ENCODE measurements at regions not wholly inside any gene's neighbourhood (a gene's known extent, or its start where the extent isn't known, plus 50 kb on each side); places are given as distances from the start of the nearest gene placed in this dataset.
A peak's percentile ranks its signal among the peaks of the same experiment; 100 is the strongest.

DNA sequence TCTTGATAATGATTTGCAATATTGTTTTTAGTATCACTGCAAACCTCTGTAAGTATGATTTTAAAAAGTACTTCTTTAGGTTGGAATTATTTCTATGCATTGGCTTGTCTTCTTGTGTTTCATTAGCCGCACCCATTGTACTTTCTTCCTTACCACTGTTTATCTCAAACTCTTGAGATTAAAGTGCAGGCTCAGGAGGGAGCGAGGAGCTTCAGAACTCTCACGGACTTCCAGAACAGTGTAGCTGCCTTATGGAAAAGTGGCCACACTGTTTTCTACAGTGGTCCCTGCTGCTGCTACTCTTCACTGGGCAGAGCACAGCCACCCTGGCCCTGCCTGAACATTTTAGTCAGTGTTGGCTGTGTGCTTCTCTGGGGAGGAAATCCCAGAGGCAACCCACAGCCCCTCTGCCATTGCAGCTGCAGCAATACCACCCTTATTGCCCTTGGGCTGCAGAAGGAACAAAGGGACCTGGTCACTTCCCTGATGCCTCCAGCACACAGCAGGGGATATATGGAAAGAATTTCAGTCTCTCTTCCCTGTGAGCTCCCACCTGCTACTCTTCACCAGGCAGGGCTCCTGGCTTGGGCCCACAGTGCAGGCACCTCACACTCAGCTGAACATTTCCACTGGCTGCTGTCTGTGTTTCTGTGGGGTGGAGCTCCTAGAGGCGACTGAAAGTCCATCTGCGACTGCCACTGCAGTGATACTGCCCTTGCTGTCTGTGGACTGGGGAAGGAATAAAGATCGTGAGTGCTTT is 91.7 kb upstream of the MAP3K4 start:
- no peak for DNase-seq

DNA sequence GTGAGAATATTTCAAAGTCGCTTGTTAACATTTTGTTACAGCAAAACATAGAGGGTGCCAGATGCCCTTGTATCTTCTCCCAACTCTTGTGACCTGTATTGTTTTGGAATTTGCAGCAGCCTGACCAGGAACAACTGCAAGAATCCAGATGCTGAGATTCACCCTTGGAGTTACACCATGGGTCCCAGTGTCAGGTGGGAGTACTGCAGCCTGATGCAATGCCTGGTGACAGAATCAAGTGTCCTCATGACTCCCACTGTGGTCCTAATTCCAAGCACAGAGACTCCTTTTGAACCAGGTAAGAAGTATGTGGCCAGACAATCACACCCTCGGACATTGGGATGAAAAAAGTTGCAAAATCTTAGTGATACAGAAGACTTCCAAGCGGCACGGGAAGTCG is 79.6 kb upstream of the MAP3K4 start:
- DNase-seq = no peak

DNA sequence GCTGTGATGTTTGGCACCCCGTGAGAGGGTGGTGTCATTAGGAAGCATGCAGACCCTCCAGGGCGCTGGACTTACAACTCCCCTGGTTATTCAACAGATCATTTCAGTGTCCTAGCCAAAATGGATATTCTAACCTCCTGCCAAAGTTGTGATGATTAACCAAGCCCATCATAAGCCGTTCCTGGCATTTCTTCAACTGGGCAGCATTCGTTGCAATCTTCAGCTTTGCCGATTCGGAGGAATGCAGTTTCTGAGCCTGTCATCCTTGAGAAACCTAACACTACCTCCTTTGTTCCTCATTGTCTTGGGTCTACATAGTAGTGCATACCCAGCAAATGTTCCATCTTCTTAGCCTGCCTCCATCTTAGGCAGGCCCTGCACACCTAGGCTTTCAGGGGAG is 79.2 kb upstream of the MAP3K4 start:
- no peak for DNase-seq

DNA sequence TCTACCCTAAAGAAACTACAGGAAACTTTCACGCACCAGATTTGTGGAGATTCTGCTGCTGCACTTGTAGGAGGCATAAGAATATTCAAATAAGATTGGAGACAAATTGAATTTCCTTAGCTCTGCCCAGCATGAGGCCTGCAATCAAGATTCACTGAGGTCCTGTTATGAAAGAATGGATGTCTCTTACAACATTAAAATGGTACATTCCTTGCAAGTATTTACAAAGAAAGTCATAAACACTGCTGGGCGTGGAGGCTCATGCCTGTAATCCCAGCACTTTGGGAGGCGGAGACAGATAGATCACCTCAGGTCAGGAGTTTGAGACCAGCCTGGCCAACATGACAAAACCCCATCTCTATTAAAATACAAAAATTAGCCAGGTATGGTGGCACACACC is 74.0 kb upstream of the MAP3K4 start:
- DNase-seq = no peak

DNA sequence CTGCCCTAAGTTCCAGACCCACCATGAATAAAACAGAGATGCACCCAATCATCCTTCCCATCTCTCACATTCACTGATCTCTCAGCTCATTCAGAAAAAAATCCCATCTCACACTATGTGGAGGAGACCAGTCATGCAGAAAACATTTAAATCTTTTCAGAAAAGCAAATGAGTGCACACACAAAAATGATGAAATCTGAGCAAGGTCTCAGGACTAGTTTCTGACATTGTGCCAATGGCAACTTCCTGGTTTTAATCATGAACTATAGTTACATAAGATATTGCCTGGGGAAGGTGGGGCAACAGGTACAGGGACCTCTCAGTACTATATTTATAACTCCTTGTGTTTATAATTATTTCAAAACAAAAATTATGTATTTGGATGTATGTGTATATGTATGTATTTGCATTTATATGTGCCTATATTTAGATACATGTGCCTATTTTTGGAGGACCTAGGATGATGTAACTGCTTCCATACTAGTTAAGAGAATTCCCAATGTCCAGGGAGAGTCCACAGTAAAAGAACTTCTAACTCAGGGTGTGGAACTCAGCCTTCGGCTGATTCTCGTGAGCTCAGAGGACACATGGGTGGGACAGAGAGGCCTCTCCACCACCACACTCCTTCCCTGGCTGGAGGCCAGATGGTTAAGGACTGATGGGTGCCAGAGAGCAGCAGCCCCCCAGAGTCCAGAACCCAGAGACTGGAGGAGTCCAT is 71.7 kb upstream of the MAP3K4 start:
- DNase-seq = no peak

DNA sequence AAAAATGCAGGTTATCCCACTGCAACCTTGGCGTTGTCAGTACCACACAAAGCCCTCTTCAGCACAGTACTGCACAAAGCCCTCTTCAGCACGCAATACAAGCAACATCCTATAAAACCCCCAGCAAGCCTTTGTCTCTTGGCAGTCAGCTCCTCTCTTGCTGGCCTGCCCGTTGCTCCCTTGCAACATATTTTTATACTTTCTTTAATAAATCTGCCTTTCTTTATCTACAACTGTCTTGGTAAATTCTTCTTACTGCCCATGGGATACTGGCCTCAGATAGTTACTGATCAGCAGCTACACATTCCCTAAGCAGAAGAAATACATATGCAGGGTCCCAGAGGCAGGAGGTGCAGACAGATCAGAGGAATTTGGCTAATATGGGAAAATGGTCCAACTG is 70.5 kb upstream of the MAP3K4 start:
- no peak for DNase-seq

DNA sequence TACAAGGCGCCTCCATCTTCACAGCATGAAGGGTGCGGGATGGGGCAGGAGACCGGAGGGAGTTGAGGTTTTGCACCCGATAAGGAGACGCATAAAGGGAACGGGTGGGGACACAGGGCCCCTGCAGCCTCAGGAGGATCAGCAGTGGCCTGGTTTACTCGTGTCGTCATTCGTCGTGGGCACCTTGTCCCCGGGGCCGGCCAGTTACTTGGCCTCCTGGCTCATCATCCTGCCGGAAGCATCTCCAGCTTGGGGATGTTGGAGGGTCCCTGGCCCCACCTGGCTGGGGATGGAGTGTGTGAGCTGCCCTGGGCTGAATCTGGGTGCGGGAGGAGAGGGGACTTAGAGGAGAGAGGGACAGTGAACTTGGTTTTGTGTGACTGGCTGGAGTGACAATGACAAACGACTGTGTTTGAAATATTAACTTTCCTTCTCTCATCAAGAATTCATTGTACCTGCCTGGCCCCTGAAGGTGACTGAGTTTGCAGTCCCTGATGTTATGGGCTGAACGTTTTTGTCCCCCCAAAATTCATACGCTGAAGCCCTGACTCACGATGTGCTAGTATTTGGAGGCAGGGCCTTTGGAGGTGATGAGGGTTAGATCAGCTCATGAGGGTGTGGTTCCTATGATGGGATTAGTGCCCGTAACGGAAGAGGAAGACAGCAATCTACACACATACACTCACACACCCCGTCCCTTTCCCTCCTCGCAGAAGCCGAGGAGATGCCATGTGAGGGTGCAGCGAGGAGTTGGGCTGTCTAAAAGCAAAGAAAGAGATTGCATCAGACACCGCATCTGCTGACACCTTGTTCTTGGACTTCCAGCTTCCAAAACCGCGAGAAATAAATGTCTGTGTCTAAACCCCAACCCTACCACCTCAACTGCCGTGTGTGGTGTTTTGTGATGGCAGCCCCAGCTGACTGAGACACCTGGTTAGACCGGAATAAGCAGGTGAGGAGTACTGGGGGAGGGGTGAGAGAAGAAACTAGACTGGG is 65.0 kb upstream of the MAP3K4 start:
- no peak for DNase-seq

DNA sequence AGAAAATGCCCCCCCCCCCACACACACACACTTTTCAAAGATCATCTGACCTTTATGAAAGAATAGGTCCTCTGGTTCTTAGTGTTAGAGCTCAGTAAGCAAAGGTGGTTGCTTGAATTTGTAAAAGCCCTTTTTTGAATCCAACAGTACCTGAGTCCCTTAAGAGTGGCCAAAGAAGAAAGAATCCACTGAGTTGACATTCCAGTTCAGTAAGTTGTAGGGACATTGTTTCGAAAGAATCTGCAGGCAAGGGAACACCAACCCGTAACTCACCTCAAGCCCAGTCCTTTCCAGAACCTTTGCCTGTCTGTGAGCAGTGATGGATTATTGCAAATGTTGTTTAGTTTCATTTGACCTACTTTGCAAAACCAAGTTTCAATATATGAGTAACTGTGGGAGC is 64.2 kb upstream of the MAP3K4 start:
- DNase-seq = no peak

DNA sequence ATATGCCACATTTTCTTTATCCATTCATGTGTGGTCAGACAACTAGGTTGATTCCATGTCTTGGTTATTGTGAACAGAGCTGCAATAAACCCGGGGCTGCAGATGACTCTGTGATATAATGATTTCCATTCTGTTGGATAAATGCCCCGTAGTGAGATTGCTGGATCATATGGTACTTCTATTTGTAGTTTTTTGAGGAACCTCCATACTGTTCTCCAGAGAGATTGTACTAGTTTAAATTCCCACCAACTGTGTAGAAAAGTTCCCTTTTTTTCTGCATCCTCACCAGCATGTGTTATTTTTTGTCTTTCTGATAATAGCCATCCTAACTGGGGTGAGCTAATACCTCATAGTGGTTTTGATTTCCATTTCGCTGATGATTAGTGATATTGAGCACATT is 62.2 kb upstream of the MAP3K4 start:
- no peak for DNase-seq

DNA sequence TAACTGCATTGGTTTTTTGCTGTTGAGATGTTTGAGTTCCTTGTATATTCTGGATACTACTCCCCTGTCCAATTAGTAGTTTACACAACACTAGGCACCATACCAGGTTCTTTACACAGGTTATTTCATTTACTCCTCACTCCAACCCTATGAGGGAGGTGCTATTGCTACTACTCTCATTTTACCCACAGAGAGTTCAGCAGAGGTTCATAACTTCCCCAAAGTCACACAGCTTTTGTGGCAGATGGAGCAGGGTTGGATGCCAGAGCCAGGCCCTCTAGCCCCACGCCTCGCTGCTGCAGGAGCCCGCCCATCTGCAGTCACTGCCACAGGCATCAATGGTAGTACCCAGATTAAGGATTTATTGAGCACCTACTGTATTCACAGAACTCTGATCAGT is 61.7 kb upstream of the MAP3K4 start:
- DNase-seq = no peak

DNA sequence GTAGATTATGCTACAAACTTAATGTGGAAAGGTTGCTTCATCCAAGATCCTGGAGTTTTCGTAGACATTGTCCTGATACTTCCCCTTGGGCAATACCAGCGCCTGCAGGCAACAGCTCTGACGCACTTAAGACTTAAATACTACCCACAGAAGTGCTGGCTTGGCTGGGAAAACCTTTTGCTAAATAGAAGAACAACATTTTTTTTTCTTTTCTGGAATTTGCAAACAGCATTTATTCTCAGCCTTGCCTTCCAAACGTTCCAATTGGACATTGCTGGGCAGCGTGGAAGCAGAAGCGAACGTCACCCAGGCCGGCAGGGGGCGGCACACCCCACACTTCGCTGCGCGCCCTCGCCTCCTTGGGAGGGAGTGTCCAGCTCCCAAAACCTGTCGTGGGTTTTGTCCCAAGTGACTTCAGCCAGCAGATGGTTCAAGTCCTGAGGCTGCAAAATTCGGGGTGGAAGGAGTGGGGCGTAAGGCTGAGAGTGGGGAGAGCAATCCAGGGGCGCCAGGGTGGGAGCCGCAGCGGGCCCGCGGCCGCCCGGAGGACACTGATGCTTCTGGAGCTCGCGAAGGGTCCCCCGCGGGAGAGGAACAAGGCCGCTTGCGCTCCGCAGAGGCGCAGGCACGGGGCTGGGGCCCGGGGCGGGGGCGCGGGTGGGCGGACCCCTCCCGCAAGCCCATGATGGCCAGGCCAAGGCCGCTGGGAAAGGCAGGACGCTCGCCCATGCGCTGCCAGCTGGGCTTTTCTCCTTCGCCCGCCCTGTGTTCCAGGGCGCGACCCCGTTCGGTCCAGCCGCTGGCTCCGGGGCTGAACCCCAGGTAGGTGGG is 60.8 kb upstream of the MAP3K4 start:
- DNase-seq = peak; percentile 5

DNA sequence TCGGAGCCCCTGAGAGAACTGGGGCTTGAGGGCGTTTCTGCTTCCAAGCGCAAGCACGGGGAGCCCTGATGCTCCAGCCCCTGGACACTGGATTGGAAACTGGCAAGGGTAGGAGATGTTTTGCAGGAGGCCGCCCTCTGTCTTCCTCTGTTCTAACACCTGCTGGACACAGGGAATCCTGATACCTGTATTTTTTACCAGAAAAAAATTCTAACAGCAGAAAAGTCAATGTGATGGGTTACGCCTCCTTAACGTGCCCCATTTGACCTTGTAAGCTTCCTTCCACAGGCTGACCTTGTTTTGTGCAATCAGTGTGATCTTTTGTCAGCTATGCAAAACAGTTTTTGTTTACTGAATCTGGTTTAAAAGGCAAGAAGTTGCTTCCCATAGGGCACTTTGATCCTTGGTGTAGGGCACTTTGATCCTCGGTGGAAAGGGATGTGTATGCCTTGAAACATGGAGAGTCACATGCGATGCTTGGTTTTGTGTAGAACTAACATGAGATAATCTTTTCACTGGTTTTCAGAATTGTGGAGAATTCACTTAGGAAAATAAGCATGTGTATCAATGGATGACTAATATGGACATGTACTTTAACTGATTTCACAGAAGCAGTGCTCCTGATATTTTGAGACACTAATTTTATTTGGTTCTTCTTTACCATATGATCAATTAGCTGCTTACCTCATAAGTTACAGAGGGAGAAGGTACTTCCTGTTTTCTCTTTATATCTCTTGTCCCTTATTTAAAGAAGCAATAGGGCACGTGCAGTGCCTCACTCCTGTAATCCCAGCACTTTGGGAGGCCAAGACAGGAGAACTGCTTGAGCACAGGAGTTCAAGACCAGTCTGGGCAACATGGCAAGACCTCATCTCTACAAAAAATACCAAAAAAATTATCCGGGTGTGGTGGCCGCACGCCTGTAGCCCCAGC is 59.9 kb upstream of the MAP3K4 start:
- DNase-seq = no peak

DNA sequence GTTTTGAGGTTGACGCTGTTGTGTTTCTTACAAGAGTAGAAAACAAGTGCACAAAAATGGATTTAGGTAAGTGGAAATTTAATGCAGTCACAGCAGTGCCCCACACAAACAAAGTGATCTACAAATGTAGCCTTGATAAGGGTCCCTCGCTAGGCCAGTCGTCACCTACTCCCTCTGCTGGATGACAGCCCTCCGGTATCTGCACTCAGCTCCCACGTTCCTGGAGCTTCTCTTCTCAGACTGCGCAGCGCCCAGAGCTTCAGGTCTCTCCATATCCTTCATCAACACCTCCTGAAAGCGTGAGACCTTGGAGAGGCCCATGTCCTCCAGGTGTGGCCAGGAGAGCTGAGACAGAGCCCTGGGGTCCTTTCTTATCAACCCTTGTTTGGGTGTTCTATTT is 58.3 kb upstream of the MAP3K4 start:
- DNase-seq = no peak

DNA sequence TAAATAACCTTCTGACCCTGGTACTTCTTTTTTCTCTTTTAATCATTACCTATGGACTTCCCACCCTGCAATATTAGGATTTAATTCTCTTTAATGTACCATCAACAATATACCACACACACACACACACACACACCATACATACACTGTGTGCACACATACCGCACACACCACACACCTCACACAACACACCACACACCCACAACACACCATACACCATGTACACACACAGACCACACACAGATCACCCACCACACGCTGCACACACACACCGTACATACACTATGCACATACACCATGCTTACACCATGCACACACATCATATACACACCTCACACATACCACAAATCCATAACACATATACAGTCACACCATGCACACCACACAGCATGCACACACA is 57.4 kb upstream of the MAP3K4 start:
- no peak for DNase-seq

DNA sequence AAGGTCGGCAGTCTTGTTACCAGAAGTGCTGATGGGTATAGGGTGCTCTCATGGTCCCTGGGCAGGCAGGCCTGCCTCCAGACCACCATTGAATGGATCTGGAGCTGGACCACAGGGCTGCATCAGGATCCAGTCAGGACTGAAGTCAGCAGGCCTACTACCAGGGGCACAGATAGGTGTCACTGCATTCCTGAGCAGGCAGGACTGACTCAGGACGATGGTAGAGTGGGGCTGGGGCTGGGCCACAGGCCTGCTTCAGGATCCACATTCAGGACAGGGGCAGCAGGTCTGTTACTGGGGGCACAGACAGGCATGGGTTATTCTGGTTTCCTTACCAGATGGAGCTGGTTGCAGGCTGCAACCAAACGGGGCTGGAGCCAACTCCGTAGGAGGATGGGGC is 51.4 kb upstream of the MAP3K4 start:
- DNase-seq = no peak

Data from NCI-H510A (cell line).